ENCODE measurements at regions not wholly inside any gene's neighbourhood (a gene's known extent, or its start where the extent isn't known, plus 50 kb on each side); places are given as distances from the start of the nearest gene placed in this dataset.
"Not testable (repeated sequence)": the region's sequence is repeated elsewhere in the genome, so short reads cannot be mapped to it uniquely, and the experiment has no call there.

DNA sequence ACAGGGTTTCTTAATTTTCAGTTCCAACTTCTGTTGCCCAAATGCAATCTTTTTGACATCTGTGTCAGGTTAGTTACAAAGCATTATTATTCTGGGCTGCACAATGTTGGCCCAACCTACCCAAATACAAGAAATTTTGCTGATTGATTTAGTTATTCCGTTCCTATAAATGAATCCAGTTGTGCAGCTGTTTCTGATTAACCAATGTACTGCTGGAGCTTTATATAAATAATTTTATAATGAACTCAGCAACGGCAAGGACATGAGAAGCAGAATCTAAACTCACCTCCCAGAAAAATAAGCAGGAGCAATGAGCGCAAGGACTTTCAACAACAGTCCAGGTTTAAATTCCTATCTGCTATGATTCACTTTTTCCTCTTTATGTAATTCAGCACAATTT is 76.3 kb upstream of the WIPF1 start:
- peaks cover 13% of the 10 kb centered on the region for H3K27me3 ChIP-seq (ENCODE audit: low read length)
- H3K9ac ChIP-seq (ENCODE audit: low read length), result no peak overlapping the region
- no peaks in the 10 kb centered on the region for H3K36me3 ChIP-seq (ENCODE audit: low read depth, low read length)
- H3K9me2 ChIP-seq (replicated peaks; ENCODE audit: low read length), result no peaks in the 10 kb centered on the region
- H2AFZ ChIP-seq (ENCODE audit: low read length), result no peak overlapping the region
- no TSS peak for BruUV-seq (replicated peaks)
- H3K4me3 ChIP-seq (ENCODE audit: low read length), result no peak overlapping the region
- H3K79me2 ChIP-seq (ENCODE audit: low read length), result no peaks in the 10 kb centered on the region
- ATAC-seq, result no peak
- no peak for DNase-seq
- no peaks in the 10 kb centered on the region for H3F3A ChIP-seq (ENCODE audit: low read length, unreplicated experiment)
- ChIA-PET CTCF (no interaction called here), POLR2A (ENCODE audit: unreplicated experiment) (no interaction called here)
- no peak overlapping the region for H3K27ac ChIP-seq (ENCODE audit: low read length)
- H3K9me3 ChIP-seq (ENCODE audit: low read length), result 0 out of 2 replicates have a peak, but pooled peaks cover 5% of the 10 kb centered on the region
- no peak overlapping the region for H3K4me2 ChIP-seq (ENCODE audit: low read length)
- TF ChIP-seq, protein P1, sequence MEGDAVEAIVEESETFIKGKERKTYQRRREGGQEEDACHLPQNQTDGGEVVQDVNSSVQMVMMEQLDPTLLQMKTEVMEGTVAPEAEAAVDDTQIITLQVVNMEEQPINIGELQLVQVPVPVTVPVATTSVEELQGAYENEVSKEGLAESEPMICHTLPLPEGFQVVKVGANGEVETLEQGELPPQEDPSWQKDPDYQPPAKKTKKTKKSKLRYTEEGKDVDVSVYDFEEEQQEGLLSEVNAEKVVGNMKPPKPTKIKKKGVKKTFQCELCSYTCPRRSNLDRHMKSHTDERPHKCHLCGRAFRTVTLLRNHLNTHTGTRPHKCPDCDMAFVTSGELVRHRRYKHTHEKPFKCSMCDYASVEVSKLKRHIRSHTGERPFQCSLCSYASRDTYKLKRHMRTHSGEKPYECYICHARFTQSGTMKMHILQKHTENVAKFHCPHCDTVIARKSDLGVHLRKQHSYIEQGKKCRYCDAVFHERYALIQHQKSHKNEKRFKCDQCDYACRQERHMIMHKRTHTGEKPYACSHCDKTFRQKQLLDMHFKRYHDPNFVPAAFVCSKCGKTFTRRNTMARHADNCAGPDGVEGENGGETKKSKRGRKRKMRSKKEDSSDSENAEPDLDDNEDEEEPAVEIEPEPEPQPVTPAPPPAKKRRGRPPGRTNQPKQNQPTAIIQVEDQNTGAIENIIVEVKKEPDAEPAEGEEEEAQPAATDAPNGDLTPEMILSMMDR (conservative IDR thresholded peaks at IDR 0.05; ENCODE audit: low read depth, low read length), result no peak
- TF ChIP-seq EZH2phosphoT487 (IDR thresholded peaks at IDR 0.05; ENCODE audit: borderline replicate concordance, low read length) (no peak), EZH2 (IDR thresholded peaks at IDR 0.05; ENCODE audit: low read length, unreplicated experiment) (no peak)
- no peaks in the 10 kb centered on the region for H4K20me1 ChIP-seq (ENCODE audit: low read length)
- intact Hi-C loops (cut with micrococcal nuclease), result no loop called here
- no peaks in the 10 kb centered on the region for H3K4me1 ChIP-seq (ENCODE audit: insufficient read depth, low read length)

DNA sequence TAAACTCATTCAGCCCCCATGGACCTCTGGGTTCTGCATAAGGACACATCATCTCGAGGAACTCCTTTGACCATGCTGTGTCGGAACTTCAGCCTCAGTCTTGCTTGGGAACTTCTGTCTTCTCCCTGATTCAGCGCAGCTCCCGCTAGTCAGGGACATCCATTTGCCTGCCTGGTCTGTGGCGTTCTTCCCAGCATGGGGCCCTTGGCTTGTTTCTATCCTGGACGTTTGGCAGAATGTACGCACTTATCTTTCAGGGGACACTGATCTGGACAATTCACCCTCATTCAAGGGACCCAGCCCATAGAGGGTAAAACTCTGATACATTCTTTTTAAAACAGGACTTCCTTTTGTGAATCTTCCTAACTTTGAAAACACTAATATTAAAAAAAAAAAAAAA is 75.8 kb upstream of the WIPF1 start:
- no peaks in the 10 kb centered on the region for H3K79me2 ChIP-seq (ENCODE audit: low read length)
- H3F3A ChIP-seq (ENCODE audit: low read length, unreplicated experiment), result no peaks in the 10 kb centered on the region
- H3K27me3 ChIP-seq (ENCODE audit: low read length), result peaks cover 13% of the 10 kb centered on the region
- H4K20me1 ChIP-seq (ENCODE audit: low read length), result no peaks in the 10 kb centered on the region
- H3K4me1 ChIP-seq (ENCODE audit: insufficient read depth, low read length), result no peaks in the 10 kb centered on the region
- TF ChIP-seq EZH2 (IDR thresholded peaks at IDR 0.05; ENCODE audit: low read length, unreplicated experiment) (no peak), EZH2phosphoT487 (IDR thresholded peaks at IDR 0.05; ENCODE audit: borderline replicate concordance, low read length) (no peak)
- TF ChIP-seq, protein P1 (conservative IDR thresholded peaks at IDR 0.05; ENCODE audit: low read depth, low read length), result no peak
- H3K9me2 ChIP-seq (replicated peaks; ENCODE audit: low read length), result no peaks in the 10 kb centered on the region
- BruUV-seq (replicated peaks), result no TSS peak
- H3K9ac ChIP-seq (ENCODE audit: low read length), result no peak overlapping the region
- ChIA-PET POLR2A (ENCODE audit: unreplicated experiment) (no interaction called here), CTCF (no interaction called here)
- DNase-seq (no peak), ATAC-seq (no peak)
- H3K27ac ChIP-seq (ENCODE audit: low read length), result no peak overlapping the region
- 0 out of 2 replicates have a peak, but pooled peaks cover 5% of the 10 kb centered on the region for H3K9me3 ChIP-seq (ENCODE audit: low read length)
- intact Hi-C loops (cut with micrococcal nuclease), result no loop called here
- H3K36me3 ChIP-seq (ENCODE audit: low read depth, low read length), result no peaks in the 10 kb centered on the region
- no peak overlapping the region for H3K4me2 ChIP-seq (ENCODE audit: low read length)
- no peak overlapping the region for H3K4me3 ChIP-seq (ENCODE audit: low read length)
- H2AFZ ChIP-seq (ENCODE audit: low read length), result no peak overlapping the region

DNA sequence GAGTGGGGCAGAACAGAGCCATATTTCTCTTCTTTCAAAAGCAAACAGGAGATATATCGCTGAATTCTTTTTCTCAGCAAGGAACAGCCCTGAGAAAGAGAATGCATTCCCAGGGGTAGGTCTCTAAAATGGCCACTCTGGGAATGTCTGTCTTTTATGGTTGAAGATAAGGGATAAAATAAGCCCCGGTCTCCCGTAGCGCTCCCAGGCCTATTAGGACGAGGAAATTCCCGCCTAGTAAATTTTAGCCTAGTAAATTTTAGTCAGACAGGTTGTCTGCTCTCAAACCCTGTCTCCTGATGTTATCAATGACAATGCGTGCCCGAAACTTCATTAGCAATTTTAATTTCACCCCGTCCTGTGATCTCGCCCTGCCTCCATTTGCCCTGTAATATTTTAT is 73.9 kb upstream of the WIPF1 start:
- H3K79me2 ChIP-seq (ENCODE audit: low read length); BruUV-seq (replicated peaks); H3K9ac ChIP-seq (ENCODE audit: low read length); POLR2A ChIA-PET (ENCODE audit: unreplicated experiment); H3K9me2 ChIP-seq (replicated peaks; ENCODE audit: low read length); H4K20me1 ChIP-seq (ENCODE audit: low read length); H3K4me1 ChIP-seq (ENCODE audit: insufficient read depth, low read length); ATAC-seq; DNase-seq; H2AFZ ChIP-seq (ENCODE audit: low read length); H3F3A ChIP-seq (ENCODE audit: low read length, unreplicated experiment); H3K4me3 ChIP-seq (ENCODE audit: low read length); H3K27me3 ChIP-seq (ENCODE audit: low read length); CTCF ChIA-PET; H3K36me3 ChIP-seq (ENCODE audit: low read depth, low read length); H3K4me2 ChIP-seq (ENCODE audit: low read length); H3K27ac ChIP-seq (ENCODE audit: low read length); H3K9me3 ChIP-seq (ENCODE audit: low read length); intact Hi-C loops (cut with micrococcal nuclease): not testable (repeated sequence)

All from PC-3 (cell line).